OCI-LY3 (cell line): ENCODE measurements at regions not wholly inside any gene's neighbourhood (a gene's known extent, or its start where the extent isn't known, plus 50 kb on each side); places are given as distances from the start of the nearest gene placed in this dataset.
"Not testable (repeated sequence)": the region's sequence is repeated elsewhere in the genome, so short reads cannot be mapped to it uniquely, and the experiment has no call there.

Experiments used
- H2AFZ ChIP-seq: fragments of 200-600, 300-600 bp; shearing (Covaris generic); 2 replicates; pipeline ENCODE4 v1.6.0; 2014; ENCODE audit warnings: antibody characterized with exemption, low read depth, low read length
- H3K27ac ChIP-seq: fragments of 200-600, 300-600 bp; sonication (generic); 2 replicates; pipeline ENCODE4 v1.5.1; 2014; ENCODE audit warnings: mild to moderate bottlenecking, low read length, moderate library complexity, mixed read lengths
- H3K27me3 ChIP-seq: fragments of 200-600, 300-600 bp; sonication (generic); 2 replicates; pipeline ENCODE4 v1.6.1; 2014; ENCODE audit warnings: low read depth, low read length, mixed read lengths
- H3K36me3 ChIP-seq: fragments of 200-600, 300-600 bp; sonication (generic); replicated peaks from 2 replicates; pipeline ENCODE3; 2014; ENCODE audit warnings: low read depth, low read length, mixed read lengths
- H3K4me1 ChIP-seq: fragments of 300-600, 200-600 bp; sonication (generic); 2 replicates; pipeline ENCODE4 v1.6.1; 2014; ENCODE audit warnings: low read length, mixed read lengths
- H3K4me2 ChIP-seq: fragments of 200-600, 300-600 bp; sonication (generic); 2 replicates; pipeline ENCODE4 v1.6.1; 2014; ENCODE audit warnings: low read length, mixed read lengths
- H3K4me3 ChIP-seq: fragments of 300-600, 200-600 bp; sonication (generic); 2 replicates; pipeline ENCODE4 v1.5.1; 2014; ENCODE audit warnings: antibody characterized with exemption, mild to moderate bottlenecking, low read length, moderate library complexity
- H3K79me2 ChIP-seq: fragments of 300-600, 200-600 bp; shearing (Covaris generic); 2 replicates; pipeline ENCODE4 v1.6.1; 2014; ENCODE audit warnings: mild to moderate bottlenecking, low read length, mixed read lengths
- H3K9ac ChIP-seq: fragments of 300-600, 200-600 bp; shearing (Covaris generic); 2 replicates; pipeline ENCODE4 v1.6.0; 2014; ENCODE audit warnings: mild to moderate bottlenecking, low read length, moderate library complexity
- H3K9me3 ChIP-seq: fragments of 200-600, 300-600 bp; shearing (Covaris generic); 2 replicates; pipeline ENCODE4 v1.6.1; 2014; ENCODE audit warnings: low read length, mixed read lengths; ENCODE audit not compliant: insufficient read depth
- H4K20me1 ChIP-seq: fragments of 200-600, 300-600 bp; sonication (generic); 2 replicates; pipeline ENCODE4 v1.6.1; 2016; ENCODE audit warnings: low read length, mixed read lengths; ENCODE audit not compliant: insufficient read depth
- CTCF ChIP-seq: fragments of 200-600, 300-600 bp; sonication (generic); IDR thresholded peaks from 2 replicates; pipeline ENCODE4 v1.5.1; 2014; ENCODE audit warnings: antibody characterized with exemption, low read length, low read depth
- EZH2phosphoT487 ChIP-seq: fragments of 200-600 bp; shearing (Covaris generic); IDR thresholded peaks from 2 replicates; pipeline ENCODE4 v1.6.1; 2018; ENCODE audit warnings: antibody characterized with exemption, mixed run types, low read depth

GRCh38 chr14:104478656-104479055, 100.9 kb upstream of the C14orf180 start:
- no peaks in the 10 kb centered on the region for H4K20me1 ChIP-seq
- H2AFZ ChIP-seq = no peak overlapping the region
- H3K36me3 ChIP-seq = no peaks in the 10 kb centered on the region
- no peaks in the 10 kb centered on the region for H3K9me3 ChIP-seq
- no peaks in the 10 kb centered on the region for H3K4me1 ChIP-seq
- H3K4me3 ChIP-seq = no peak overlapping the region
- no peak overlapping the region for H3K4me2 ChIP-seq
- TF ChIP-seq EZH2phosphoT487 (no peak), CTCF (no peak)
- H3K27ac ChIP-seq = no peak overlapping the region
- no peaks in the 10 kb centered on the region for H3K79me2 ChIP-seq
- H3K9ac ChIP-seq = no peak overlapping the region
- peaks cover 10% of the 10 kb centered on the region for H3K27me3 ChIP-seq

- Histone ChIP-seq H3K79me2 (no peaks in the 10 kb centered on the region), H3K4me3 (no peak overlapping the region), H3K27ac (no peak overlapping the region), H3K9me3 (no peaks in the 10 kb centered on the region), H4K20me1 (no peaks in the 10 kb centered on the region), H3K4me2 (no peak overlapping the region), H3K4me1 (no peaks in the 10 kb centered on the region), H3K36me3 (no peaks in the 10 kb centered on the region), H2AFZ (no peak overlapping the region), H3K9ac (no peak overlapping the region), H3K27me3 (peaks cover 18% of the 10 kb centered on the region)
- TF ChIP-seq EZH2phosphoT487 (no peak), CTCF (no peak)
Measured at GRCh38 chr14:104479901-104480300, 99.7 kb upstream of the C14orf180 start.

- Histone ChIP-seq H3K4me2 (no peak overlapping the region), H3K4me1 (no peaks in the 10 kb centered on the region), H4K20me1 (no peaks in the 10 kb centered on the region), H3K9me3 (no peaks in the 10 kb centered on the region), H3K27me3 (peaks cover 20% of the 10 kb centered on the region), H3K79me2 (no peaks in the 10 kb centered on the region), H3K4me3 (no peak overlapping the region), H3K9ac (no peak overlapping the region), H2AFZ (no peak overlapping the region), H3K27ac (no peak overlapping the region), H3K36me3 (no peaks in the 10 kb centered on the region)
- TF ChIP-seq CTCF (no peak), EZH2phosphoT487 (no peak)
Measured at GRCh38 chr14:104481323-104481722, 98.2 kb upstream of the C14orf180 start.

GRCh38 chr14:104482017-104482416, 97.5 kb upstream of the C14orf180 start:
- not testable (repeated sequence) for H3K4me2 ChIP-seq, H3K4me3 ChIP-seq, H3K4me1 ChIP-seq, H3K9me3 ChIP-seq, H4K20me1 ChIP-seq, H3K9ac ChIP-seq, H3K27ac ChIP-seq, H3K79me2 ChIP-seq, H3K36me3 ChIP-seq, H2AFZ ChIP-seq
- H3K27me3 ChIP-seq = peaks cover 20% of the 10 kb centered on the region
